HepG2 (cell line): ENCODE measurements at regions not wholly inside any gene's neighbourhood (a gene's known extent, or its start where the extent isn't known, plus 50 kb on each side); places are given as distances from the start of the nearest gene placed in this dataset.

Experiments
- ARID3A ChIP-seq: IDR thresholded peaks from 2 replicates; pipeline ENCODE4 v1.6.1; 2012; ENCODE audit warnings: low read depth, low read length, improper control_type of control experiment
- BHLHE40 ChIP-seq: IDR thresholded peaks from 2 replicates; pipeline ENCODE4 v1.6.1; 2011; ENCODE audit warnings: low read length, improper control_type of control experiment
- CHD2 ChIP-seq: IDR thresholded peaks from 2 replicates; pipeline ENCODE4 v1.6.1; 2011; ENCODE audit warnings: low read depth, low read length, improper control_type of control experiment
- CTCF ChIP-seq: sonication (generic); formaldehyde crosslinking; IDR thresholded peaks from 2 replicates; pipeline ENCODE4 v1.5.0; 2020; ENCODE audit warnings: mild to moderate bottlenecking, missing genetic modification reagents, moderate library complexity
- FOSL1 ChIP-seq: sonication (generic); formaldehyde crosslinking; IDR thresholded peaks from 2 replicates; pipeline ENCODE4 v1.9.0; 2021; ENCODE audit warnings: missing genetic modification reagents, borderline replicate concordance
- FOXA1 ChIP-seq, 2 experiments: fragments of 450-650 bp in 1 of 2; sonication (generic) in 1 of 2; formaldehyde crosslinking in 1 of 2; IDR thresholded peaks; 2 replicates each; pipeline versions ENCODE4 v1.4.0 to v1.6.1; 2016 to 2020; ENCODE audit warnings: missing genetic modification reagents in 1 of 2
- IRF2 ChIP-seq: IDR thresholded peaks from 2 replicates; pipeline ENCODE4 v1.6.1; 2018; ENCODE audit warnings: missing genetic modification reagents, missing compliant biosample characterization
- MYNN ChIP-seq: sonication (generic); formaldehyde crosslinking; IDR thresholded peaks from 2 replicates; pipeline ENCODE4 v1.4.0; 2020; ENCODE audit warnings: mild to moderate bottlenecking, low read depth, missing genetic modification reagents
- POLR2AphosphoS5 ChIP-seq: IDR thresholded peaks from 2 replicates; pipeline ENCODE4 v1.6.1; 2012; ENCODE audit warnings: low read depth, low read length
- ZNF232 ChIP-seq: sonication (generic); formaldehyde crosslinking; IDR thresholded peaks from 2 replicates; pipeline ENCODE4 v1.4.0; 2020; ENCODE audit warnings: missing genetic modification reagents, borderline replicate concordance
- ZNF263 ChIP-seq: sonication (generic); formaldehyde crosslinking; IDR thresholded peaks from 2 replicates; pipeline ENCODE4 v1.4.0; 2020; ENCODE audit warnings: missing genetic modification reagents
- ZNF432 ChIP-seq: sonication (generic); formaldehyde crosslinking; IDR thresholded peaks from 2 replicates; pipeline ENCODE4 v1.5.0; 2020; ENCODE audit warnings: missing genetic modification reagents, mild to moderate bottlenecking, borderline replicate concordance

- no peak for TF ChIP-seq POLR2AphosphoS5
- no peak for TF ChIP-seq MYNN (CRISPR knock-in tag)
- TF ChIP-seq ZNF432: no peak
- no peak for TF ChIP-seq FOSL1
- no peak for TF ChIP-seq ZNF232
- no peak for TF ChIP-seq CTCF (CRISPR knock-in tag)
- no peak for TF ChIP-seq CHD2
- no peak for TF ChIP-seq IRF2 (CRISPR knock-in tag)
- no peak for TF ChIP-seq BHLHE40
- TF ChIP-seq ZNF263 (CRISPR knock-in tag): no peak
- no peak for TF ChIP-seq ARID3A
- no peak for TF ChIP-seq FOXA1 (IDR thresholded peaks at IDR 0.05)
- no peak for TF ChIP-seq FOXA1 (CRISPR knock-in tag; IDR thresholded peaks at IDR 0.05)
Observed at GRCh38 chr14:45907782-45908181, 654.8 kb upstream of the MIS18BP1 start.
